GM19351 (cell line): ENCODE measurements at regions not wholly inside any gene's neighbourhood (a gene's known extent, or its start where the extent isn't known, plus 50 kb on each side); places are given as distances from the start of the nearest gene placed in this dataset.
"Not testable (repeated sequence)": the region's sequence is repeated elsewhere in the genome, so short reads cannot be mapped to it uniquely, and the experiment has no call there.

Source experiments
- ATAC-seq: cut with Tn5 transposase; IDR thresholded peaks from one replicate; pipeline ENCODE4 v1.9.1; 2021; ENCODE audit warnings: mild to moderate bottlenecking, moderate library complexity; ENCODE audit not compliant: unreplicated experiment

DNA sequence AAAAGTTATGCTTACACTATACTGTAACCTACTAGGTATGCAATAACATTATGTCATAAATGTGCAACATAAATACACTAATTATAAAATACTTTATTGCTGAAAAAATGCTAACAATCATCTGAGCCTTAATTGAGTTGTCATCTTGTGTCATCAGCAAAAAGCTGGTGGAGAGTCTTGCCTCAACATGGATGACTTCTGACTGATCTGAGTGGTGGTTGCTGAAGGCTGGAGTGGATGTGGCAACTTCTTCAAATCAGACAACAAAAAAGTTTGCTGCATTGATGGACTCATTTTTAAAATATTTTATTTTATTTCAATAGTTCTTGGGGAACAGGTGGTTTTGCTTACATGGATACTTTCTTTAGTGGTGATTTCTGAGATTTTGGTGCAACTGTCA, 93.9 kb upstream of the AMN1 start:
- ATAC-seq: no peak

DNA sequence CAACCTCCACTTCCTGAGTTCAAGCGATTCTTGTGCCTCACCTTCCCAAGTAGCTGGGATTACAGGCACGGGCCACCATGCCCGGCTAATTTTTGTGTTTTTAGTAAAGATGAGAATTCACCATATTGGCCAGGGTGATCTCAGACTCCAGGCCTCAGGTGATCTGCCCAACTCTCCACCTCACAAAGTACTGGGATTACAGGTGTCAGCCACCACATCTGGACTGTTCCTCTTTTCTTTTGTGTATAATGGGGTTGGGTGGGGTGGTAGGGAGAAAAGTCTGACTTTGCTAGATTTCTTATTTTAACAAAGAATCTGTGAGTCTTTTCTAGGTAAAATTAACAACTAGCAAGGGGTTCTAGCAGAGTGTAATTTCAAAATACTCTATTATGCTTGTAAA, 92.7 kb upstream of the AMN1 start:
- ATAC-seq: no peak

DNA sequence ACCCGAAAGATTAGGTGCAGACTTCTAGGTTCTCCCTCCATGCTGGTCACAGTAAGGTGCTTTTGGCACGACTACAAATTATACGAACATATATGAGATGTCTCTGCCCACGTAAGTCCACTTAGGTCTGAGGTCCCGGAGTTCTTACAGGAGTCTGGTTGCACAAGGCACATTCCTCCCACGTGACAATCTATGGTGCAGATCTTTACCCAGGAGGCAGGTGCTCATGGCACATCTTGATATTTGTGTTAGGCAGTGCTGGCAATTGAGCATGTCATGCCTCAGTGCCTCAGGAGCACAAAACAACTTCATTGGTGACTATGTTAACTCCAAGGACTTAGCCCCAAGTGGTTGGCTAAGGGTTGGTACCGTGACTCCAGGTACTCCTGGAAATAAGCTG, 92.0 kb upstream of the AMN1 start:
- ATAC-seq: no peak

DNA sequence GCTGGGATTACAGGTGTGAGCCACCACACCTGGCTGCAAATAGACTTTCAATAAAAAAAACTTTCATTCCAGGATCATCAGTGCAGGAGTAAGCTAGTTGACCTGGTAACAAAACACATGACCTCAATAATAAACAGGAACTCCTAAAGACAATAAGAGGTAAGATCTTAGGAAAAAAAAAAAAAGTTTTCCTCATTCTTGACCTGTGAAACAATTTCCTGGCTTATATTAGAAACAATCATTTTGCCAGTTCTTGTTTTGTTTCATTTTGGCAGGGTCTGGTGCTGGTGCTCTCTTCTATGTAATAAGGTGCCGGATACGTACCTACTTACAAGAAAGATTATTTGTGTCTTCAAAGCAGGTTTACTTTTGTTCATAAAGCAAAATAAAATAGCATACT, 90.6 kb upstream of the AMN1 start:
- no peak for ATAC-seq

DNA sequence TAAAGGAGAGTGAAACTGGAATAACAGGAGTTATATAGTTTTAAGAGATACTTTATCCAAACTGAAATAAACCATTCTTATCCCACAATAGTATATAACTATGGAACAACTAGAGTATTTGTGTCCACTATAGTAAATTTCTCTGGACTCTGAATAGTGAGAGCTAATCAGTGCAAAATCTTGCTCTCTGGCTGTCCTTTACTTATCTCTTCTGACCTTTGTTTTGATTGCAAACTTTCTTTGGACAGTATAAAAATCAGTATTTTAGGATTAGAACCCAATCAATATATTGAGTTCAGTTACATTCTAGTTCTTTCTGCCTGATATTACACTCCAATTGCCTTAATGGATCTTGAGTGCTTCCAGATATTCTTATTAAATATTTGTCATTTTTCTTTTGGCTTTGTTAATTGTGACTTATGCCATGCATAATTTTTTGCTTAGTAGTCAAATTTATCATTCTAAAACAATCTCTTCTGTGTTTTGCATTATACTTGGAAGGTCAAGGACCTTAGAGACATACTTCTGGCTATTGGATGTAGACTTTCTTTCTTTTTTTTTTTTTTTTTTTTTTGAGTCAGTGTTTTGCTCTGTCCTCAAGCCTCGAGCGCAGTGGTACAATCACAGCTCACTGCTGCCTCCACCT, 89.9 kb upstream of the AMN1 start:
- ATAC-seq: no peak

DNA sequence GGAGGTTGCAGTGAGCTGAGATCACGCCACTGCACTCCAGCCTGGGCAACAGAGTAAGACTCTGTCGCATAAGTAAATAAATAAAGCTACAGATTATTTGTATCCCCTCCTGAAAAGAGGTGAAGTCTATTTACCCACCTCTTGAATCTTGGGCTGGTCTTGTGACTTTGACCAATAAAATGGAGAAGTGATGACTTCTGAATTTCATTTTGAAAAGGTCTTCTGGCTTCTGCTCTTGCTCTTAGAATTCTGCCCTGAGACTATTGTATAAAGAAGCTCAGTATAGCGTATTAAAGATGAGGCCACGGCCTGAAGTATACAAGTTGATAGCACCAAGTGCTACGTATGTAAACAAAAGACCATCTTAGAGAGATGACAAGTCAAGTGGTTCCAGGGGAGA, 88.3 kb upstream of the AMN1 start:
- no peak for ATAC-seq

- no peak for ATAC-seq
These were observed 86.3 kb upstream of the AMN1 start for GRCh38 chr12:31815096-31815495.

DNA sequence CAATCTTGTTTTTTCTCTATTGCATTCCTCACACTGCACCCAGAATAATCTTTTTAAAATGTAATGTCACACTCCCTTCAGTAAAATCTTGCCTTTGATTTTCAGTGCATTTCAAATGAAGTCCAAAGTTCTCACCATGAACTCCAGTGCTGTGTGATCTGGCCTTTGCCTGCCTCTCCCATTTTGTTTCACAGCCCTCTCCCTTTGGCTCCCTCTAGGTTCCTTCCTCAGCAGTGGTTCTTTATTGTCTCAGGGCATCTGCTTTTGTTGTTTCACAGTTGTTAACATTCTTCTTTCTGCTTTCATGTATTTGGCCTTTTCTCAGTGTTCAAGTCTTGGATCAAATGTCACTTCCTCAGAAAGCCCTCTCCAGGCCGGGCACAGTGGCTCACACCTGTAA, 84.5 kb upstream of the AMN1 start:
- no peak for ATAC-seq

GRCh38 chr12:31807773-31808097, 78.9 kb upstream of the AMN1 start:
- no peak for ATAC-seq

- ATAC-seq: peak; percentile 22
These were observed 78.4 kb upstream of the AMN1 start for GRCh38 chr12:31807081-31807772.

DNA sequence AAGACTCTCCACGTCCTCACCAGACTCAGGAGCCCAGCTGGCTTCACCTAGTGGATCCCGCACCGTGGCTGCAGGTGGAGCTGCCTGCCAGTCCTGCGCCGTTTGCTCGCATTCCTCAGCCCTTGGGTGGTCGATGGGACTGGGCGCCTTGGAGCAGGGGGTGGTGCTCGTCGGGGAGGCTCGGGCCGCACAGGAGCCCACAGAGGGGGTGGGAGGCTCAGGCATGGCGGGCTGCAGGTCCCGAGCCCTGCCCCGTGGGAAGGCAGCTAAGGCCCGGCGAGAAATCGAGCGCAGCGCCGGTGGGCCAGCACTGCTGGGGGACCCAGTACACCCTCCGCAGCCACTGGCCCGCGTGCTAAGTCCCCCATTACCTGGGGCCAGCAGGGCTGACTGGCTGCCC, 76.9 kb upstream of the AMN1 start:
- ATAC-seq: not testable (repeated sequence)

DNA sequence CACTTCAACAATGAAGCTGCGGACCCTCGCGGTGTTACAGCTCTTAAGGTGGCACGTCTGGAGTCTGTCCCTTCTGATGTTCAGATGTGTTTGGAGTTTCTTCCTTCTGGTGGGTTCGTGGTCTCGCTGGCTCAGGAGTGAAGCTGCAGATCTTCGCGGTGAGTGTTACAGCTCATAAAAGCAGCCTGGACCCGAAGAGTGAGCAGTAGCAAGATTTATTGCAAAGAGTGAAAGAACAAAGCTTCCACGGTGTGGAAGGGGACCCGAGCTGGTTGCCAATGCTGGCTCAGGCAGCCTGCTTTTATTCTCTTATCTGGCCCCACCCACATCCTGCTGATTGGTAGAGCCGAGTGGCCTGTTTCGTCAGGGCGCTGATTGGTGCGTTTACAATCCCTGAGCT, 75.9 kb upstream of the AMN1 start:
- not testable (repeated sequence) for ATAC-seq

GRCh38 chr12:31804185-31804504, 75.3 kb upstream of the AMN1 start:
- ATAC-seq: peak; percentile 40

GRCh38 chr12:31803306-31804184, 74.7 kb upstream of the AMN1 start:
- ATAC-seq: no peak

DNA sequence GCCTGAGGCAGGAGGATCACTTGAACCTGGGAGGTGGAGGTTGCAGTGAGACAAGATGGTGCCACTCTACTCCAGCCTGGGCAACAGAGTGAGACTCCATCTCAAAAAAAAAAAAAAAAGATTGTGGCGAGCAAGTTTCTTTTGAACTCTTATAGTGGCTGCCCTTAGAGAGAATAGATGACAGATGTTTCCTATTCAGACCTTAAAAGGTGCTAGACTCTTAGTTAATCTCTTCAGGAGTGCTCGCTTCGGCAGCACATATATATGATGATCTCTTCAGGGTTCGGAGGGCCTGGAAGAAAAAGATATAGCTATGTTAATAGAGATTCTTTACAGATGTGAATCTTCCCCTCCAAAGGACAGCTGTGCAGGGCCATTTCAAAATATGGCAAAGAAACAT, 73.1 kb upstream of the AMN1 start:
- ATAC-seq: no peak

DNA sequence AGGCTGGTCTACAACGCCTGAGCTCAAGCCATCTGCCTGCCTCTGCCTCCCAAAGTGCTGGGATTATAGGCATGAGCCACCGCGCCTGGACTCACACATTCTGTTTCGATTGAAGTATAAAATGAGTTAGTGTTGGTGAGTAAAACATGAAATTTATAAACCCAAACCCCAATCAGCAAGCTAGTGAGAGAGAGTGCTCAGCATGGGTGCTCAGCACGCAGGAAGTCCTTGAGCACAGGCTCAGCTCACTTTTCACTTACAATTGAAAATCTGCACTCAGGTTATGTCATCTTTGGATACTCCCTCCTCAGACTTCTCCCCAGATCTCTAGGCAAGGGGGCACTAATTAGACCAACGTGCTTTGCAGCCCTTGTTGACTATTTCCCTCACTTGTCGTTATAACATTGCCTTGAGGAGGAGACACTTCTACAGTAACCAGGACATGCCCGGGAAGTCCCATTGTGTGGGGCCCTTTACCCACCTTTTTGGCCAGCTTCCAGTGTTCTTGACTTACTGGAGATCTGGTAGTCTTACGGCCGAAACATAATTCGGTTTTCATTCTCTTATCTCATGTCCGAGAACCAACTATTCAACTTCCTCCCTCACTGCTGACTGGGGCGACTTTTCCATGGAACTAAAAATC, 68.5 kb upstream of the AMN1 start:
- no peak for ATAC-seq

DNA sequence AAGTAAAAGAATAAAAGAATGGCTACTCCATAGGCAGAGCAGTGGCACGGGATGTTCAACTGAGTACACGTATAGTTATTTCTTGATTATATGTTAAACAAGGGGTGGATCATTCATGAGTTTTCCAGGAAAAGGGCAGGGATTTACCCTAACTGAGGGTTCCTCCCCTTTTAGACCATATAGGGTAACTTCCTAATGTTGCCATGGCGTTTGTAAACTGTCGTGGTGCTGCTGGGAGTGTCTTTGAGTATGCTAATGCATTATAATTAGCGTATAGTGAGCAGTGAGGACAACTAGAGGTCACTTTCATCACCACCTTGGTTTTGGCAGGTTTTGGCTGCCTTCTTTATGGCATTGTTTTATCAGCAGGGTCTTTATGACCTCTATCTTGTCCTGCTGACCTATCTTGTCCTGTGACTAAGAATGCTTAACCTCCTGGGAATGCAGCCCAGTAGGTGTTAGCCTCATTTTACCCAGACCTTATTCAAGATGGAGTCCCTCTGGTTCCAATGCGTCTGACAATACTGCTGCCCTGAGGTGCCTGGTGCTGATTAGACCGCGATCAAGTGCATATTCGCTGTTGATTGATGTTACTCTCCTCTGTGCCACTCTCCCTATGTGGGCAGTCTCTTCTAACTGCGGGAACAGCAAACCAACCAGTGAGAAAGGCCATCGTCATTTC, 67.6 kb upstream of the AMN1 start:
- no peak for ATAC-seq

DNA sequence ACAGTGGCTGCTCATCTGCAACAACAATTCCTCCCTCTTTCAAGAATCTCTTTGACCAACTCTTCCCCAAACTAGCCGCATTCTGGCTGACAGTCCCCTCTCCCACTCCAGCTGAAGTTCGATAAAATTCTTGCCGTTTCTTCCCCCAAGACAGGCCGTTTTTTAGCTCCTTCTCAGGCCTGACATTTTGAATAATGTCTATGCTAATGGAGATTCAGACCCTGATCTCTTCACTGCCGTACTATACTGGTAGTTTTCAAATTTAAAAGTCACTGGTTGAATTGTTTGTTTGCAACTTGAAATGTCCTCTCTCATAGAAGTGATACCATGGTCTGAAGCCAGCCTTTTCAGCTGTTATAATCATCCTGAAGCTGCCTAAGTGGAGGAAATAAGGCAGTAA, 65.9 kb upstream of the AMN1 start:
- ATAC-seq: no peak

DNA sequence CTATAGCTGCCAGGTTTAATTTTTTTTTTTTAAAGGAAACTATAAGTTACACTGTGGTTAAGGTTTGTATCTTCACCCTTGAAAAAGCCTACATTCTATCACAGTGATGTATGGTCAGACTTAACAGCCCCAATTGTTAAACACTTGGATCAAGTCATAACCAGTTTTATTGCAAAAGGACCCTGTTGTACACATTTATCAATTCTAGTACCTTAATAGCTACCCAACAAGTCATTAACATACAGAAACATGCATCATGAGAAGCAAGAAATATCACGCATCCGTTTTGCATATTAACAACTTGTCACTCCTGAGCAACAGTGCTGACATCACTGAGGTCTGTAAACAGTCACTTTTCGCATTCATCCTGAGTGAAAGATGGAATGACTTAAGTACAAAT, 62.4 kb upstream of the AMN1 start:
- not testable (repeated sequence) for ATAC-seq

DNA sequence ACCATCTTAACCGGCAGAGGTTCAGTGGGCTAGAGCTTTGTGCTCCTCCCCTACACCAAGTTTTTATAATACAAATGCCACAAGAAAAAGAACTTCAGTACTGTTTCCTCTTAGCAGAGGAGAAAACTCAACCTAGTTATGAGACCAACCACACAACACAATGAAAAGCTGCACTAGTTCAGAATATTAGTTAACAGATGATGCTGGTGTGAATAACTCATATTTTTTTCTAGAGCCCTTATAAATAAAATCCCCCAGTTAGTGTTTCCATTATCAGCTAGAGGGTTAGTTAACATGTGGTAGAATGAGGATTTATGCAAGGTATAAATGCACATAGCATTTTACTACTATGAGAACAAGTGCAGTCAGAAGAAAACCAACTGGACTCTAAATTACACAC, 61.9 kb upstream of the AMN1 start:
- no peak for ATAC-seq

GRCh38 chr12:31785318-31785717, 56.5 kb upstream of the AMN1 start:
- ATAC-seq: no peak
